Lower leg skin (tissue), 3 donors: ENCODE measurements at regions not wholly inside any gene's neighbourhood (a gene's known extent, or its start where the extent isn't known, plus 50 kb on each side); places are given as distances from the start of the nearest gene placed in this dataset.

Source experiments
- CTCF ChIP-seq, 3 donors: fragments of 450-650 bp; IDR thresholded peaks; one replicate each; pipeline ENCODE4 v1.5.1; 2016; ENCODE audit warnings: antibody characterized with exemption in 3 of 3, mild to moderate bottlenecking in 3 of 3, moderate library complexity in 2 of 3
- POLR2A ChIP-seq, 2 donors: fragments of 450-650 bp; IDR thresholded peaks; one replicate each; pipeline ENCODE4 v1.6.1; 2016 to 2017; ENCODE audit warnings: antibody characterized with exemption in 2 of 2, mild to moderate bottlenecking in 1 of 2, moderate library complexity in 1 of 2

- TF ChIP-seq POLR2A (IDR thresholded peaks at IDR 0.05) (no peak), CTCF (IDR thresholded peaks at IDR 0.05) (no peak)
Measured at GRCh38 chr16:6852643-6853225, 479.9 kb upstream of the RBFOX1 start.
